ENCODE measurements at regions not wholly inside any gene's neighbourhood (a gene's known extent, or its start where the extent isn't known, plus 50 kb on each side); places are given as distances from the start of the nearest gene placed in this dataset.

DNA sequence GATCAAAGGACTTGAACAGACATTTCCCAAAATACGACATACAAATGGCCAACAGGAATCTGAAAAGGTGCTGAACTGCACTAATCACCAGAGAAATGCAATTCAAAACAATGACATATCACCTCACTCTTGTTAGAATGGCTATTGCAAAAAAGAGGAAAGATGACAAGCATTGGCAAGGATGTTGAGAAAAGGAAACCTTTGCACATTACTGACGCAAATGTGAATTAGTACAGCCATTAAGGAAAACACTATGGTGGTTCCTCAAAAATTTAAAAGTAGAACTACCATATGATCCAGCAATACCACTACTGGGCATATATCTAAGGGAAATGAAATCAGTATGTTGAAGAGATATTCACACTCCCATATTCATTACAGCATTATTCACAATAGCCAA, 57.7 kb upstream of the ASPRV1 start:
- TF ChIP-seq, protein P1, sequence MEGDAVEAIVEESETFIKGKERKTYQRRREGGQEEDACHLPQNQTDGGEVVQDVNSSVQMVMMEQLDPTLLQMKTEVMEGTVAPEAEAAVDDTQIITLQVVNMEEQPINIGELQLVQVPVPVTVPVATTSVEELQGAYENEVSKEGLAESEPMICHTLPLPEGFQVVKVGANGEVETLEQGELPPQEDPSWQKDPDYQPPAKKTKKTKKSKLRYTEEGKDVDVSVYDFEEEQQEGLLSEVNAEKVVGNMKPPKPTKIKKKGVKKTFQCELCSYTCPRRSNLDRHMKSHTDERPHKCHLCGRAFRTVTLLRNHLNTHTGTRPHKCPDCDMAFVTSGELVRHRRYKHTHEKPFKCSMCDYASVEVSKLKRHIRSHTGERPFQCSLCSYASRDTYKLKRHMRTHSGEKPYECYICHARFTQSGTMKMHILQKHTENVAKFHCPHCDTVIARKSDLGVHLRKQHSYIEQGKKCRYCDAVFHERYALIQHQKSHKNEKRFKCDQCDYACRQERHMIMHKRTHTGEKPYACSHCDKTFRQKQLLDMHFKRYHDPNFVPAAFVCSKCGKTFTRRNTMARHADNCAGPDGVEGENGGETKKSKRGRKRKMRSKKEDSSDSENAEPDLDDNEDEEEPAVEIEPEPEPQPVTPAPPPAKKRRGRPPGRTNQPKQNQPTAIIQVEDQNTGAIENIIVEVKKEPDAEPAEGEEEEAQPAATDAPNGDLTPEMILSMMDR (IDR thresholded peaks at IDR 0.05; ENCODE audit: poor library complexity), result no peak
- TF ChIP-seq EZH2 (IDR thresholded peaks at IDR 0.05; ENCODE audit: borderline replicate concordance), result no peak
- no peak for TF ChIP-seq EZH2phosphoT487 (IDR thresholded peaks at IDR 0.05; ENCODE audit: low read depth, severe bottlenecking, unreplicated experiment)

Data from hepatocyte (in vitro differentiated cells).